ENCODE measurements at regions not wholly inside any gene's neighbourhood (a gene's known extent, or its start where the extent isn't known, plus 50 kb on each side); places are given as distances from the start of the nearest gene placed in this dataset.
"Not testable (repeated sequence)": the region's sequence is repeated elsewhere in the genome, so short reads cannot be mapped to it uniquely, and the experiment has no call there.

- H3K9me3 ChIP-seq, result no peaks in the 10 kb centered on the region
- DNase-seq, result no peak
- H3K27me3 ChIP-seq, result peaks cover 0 to 3% (median 0%) of the 10 kb centered on the region in 4 donors
- no peak overlapping the region for H3K27ac ChIP-seq
- no peak overlapping the region for H3K4me3 ChIP-seq
- 89 to 95% methylated on average over 2 of the region's 2 CpGs for WGBS, 2 donors
- intact Hi-C loops (cut with DNase I), result no loop called here
- no peak for TF ChIP-seq POLR2A (IDR thresholded peaks at IDR 0.05)
- no peak for TF ChIP-seq CTCF (IDR thresholded peaks at IDR 0.05)
- H3K4me1 ChIP-seq, result no peaks in the 10 kb centered on the region
- H3K36me3 ChIP-seq, result no peaks in the 10 kb centered on the region
These were observed 102.4 kb downstream of the MTX3 start for GRCh38 chr5:79888643-79889042.

GRCh38 chr5:79886925-79887655 is 104.0 kb downstream of the MTX3 start:
- DNase-seq, result no peak
- no peaks in the 10 kb centered on the region for H3K36me3 ChIP-seq
- no peak overlapping the region for H3K4me3 ChIP-seq
- TF ChIP-seq CTCF (IDR thresholded peaks at IDR 0.05) (no peak), POLR2A (IDR thresholded peaks at IDR 0.05) (no peak)
- peaks cover 0 to 3% (median 0%) of the 10 kb centered on the region in 4 donors for H3K27me3 ChIP-seq
- no peaks in the 10 kb centered on the region for H3K9me3 ChIP-seq
- H3K27ac ChIP-seq, result no peak overlapping the region
- no peaks in the 10 kb centered on the region for H3K4me1 ChIP-seq
- intact Hi-C loops (cut with DNase I), result no loop called here
- WGBS, 2 donors, result 65 to 70% methylated on average over 10 of the region's 10 CpGs

DNA sequence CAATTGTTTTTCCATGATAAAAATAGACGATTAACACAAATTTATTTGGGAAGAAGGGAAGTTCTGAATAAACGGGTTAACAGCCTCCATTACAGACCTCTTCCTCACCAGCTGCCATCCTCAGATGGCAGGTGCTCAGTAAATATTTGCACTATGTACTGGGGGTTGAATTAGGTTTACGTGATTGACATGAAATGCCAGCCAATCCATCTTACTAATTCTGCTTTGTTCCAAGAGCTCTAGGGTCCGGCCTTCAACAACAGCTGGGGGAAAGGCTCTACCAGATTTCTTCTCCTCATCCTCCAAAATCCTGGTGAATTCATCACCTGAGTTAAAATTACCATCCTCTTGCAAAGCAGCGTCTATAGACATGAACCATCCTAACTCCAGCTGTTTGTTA is 104.6 kb downstream of the MTX3 start:
- Histone ChIP-seq H3K27me3 (peaks cover 0 to 3% (median 0%) of the 10 kb centered on the region in 4 donors), H3K27ac (no peak overlapping the region), H3K36me3 (no peaks in the 10 kb centered on the region), H3K9me3 (no peaks in the 10 kb centered on the region), H3K4me1 (no peaks in the 10 kb centered on the region), H3K4me3 (no peak overlapping the region)
- intact Hi-C loops (cut with DNase I), result no loop called here
- DNase-seq, result no peak
- TF ChIP-seq CTCF (IDR thresholded peaks at IDR 0.05) (no peak), POLR2A (IDR thresholded peaks at IDR 0.05) (no peak)
- WGBS, 2 donors, result 44 to 69% methylated on average over 5 of the region's 5 CpGs

GRCh38 chr5:79879880-79880279 is 111.2 kb downstream of the MTX3 start:
- H3K27me3 ChIP-seq; intact Hi-C loops (cut with DNase I); H3K36me3 ChIP-seq; H3K27ac ChIP-seq; DNase-seq; H3K4me1 ChIP-seq; H3K4me3 ChIP-seq; H3K9me3 ChIP-seq: not testable (repeated sequence)
- 100% methylated on average over 1 of the region's 1 CpG for WGBS, 2 donors

DNA sequence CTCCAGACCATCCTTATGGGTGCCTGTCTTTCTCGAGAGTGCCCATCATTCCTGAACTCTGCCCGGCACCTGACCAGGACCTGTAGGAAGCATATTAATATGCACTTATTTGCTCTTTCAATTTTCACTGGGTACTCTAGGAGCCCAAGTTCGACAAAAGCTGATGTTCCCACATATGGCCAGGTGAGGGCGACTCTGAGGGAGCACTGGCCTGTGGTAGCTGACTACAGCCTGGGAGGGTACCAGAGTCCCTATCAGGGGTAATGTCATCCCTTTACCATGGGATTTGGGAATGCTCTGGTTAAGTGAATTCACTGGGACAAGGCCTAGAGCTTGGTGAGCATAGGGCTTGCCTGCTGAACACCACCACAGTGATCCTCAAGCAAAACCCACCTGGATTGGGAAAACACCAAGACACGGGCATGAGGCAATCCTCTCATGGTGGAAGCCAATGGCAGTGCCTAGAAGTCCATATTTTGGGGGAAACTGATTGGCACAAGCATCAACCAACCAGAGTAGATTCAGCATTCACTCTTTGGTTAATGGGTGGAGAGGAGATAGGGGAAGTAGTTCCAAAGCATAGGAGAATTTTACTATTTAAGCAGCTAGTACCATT is 112.2 kb downstream of the MTX3 start:
- H3K4me1 ChIP-seq, result no peaks in the 10 kb centered on the region
- 71 to 72% methylated on average over 3 of the region's 5 CpGs for WGBS, 2 donors

More for the DNA sequence above, 112.2 kb downstream of the MTX3 start:
- H3K27ac ChIP-seq, result no peak overlapping the region
- intact Hi-C loops (cut with DNase I), result no loop called here
- H3K27me3 ChIP-seq, result no peaks in the 10 kb centered on the region
- no peaks in the 10 kb centered on the region for H3K36me3 ChIP-seq
- no peak for DNase-seq
- no peak for TF ChIP-seq POLR2A (IDR thresholded peaks at IDR 0.05)
- peak in 3 of 6 experiments; percentile 9 to 42 (median 9) for TF ChIP-seq CTCF (IDR thresholded peaks at IDR 0.05)
- no peaks in the 10 kb centered on the region for H3K9me3 ChIP-seq
- H3K4me3 ChIP-seq, result no peak overlapping the region

All from esophagus squamous epithelium (tissue), 5 donors.